KMS-11 (cell line): ENCODE measurements at regions not wholly inside any gene's neighbourhood (a gene's known extent, or its start where the extent isn't known, plus 50 kb on each side); places are given as distances from the start of the nearest gene placed in this dataset.

Experiments
- H2AFZ ChIP-seq: fragments of 200-600 bp; sonication (generic); 2 replicates; pipeline ENCODE4 v1.6.1; 2016; ENCODE audit warnings: antibody characterized with exemption, mixed run types, low read depth
- H3K27ac ChIP-seq: fragments of 200-600 bp; sonication (generic); 2 replicates; pipeline ENCODE4 v1.6.1; 2016; ENCODE audit warnings: mild to moderate bottlenecking, mixed run types
- H3K27me3 ChIP-seq: fragments of 200-600 bp; sonication (generic); 2 replicates; pipeline ENCODE4 v1.6.1; 2017; ENCODE audit warnings: mild to moderate bottlenecking, low read depth, mixed run types, moderate library complexity; ENCODE audit not compliant: insufficient read depth
- H3K36me3 ChIP-seq: fragments of 200-600 bp; sonication (generic); 2 replicates; pipeline ENCODE4 v1.6.1; 2017; ENCODE audit warnings: mild to moderate bottlenecking, mixed run types; ENCODE audit not compliant: insufficient read depth
- H3K4me1 ChIP-seq: fragments of 200-600 bp; sonication (generic); 2 replicates; pipeline ENCODE4 v1.6.1; 2016; ENCODE audit warnings: mild to moderate bottlenecking, low read depth, mixed run types; ENCODE audit not compliant: poor library complexity, severe bottlenecking
- H3K4me2 ChIP-seq: fragments of 200-600 bp; sonication (generic); 2 replicates; pipeline ENCODE4 v1.7.0; 2016; ENCODE audit warnings: mild to moderate bottlenecking, mixed run types
- H3K4me3 ChIP-seq: fragments of 200-600 bp; sonication (generic); IDR thresholded peaks from 2 replicates; pipeline ENCODE4 v1.6.1; 2017; ENCODE audit warnings: low read depth, low read length, mixed read lengths; ENCODE audit not compliant: insufficient read depth
- H3K79me2 ChIP-seq: fragments of 200-600 bp; sonication (generic); 2 replicates; pipeline ENCODE4 v1.6.1; 2016; ENCODE audit warnings: low read depth, mixed run types; ENCODE audit not compliant: insufficient read depth
- H3K9ac ChIP-seq: fragments of 200-600 bp; sonication (generic); 2 replicates; pipeline ENCODE4 v1.6.1; 2016; ENCODE audit warnings: mild to moderate bottlenecking, mixed run types
- H4K20me1 ChIP-seq: fragments of 200-600 bp; sonication (generic); 2 replicates; pipeline ENCODE4 v1.6.1; 2016; ENCODE audit warnings: mild to moderate bottlenecking, mixed run types; ENCODE audit not compliant: insufficient read depth
- CTCF ChIP-seq: fragments of 200-600 bp; sonication (generic); conservative IDR thresholded peaks from 2 replicates; pipeline ENCODE4 v1.6.1; 2017; ENCODE audit warnings: low read depth, mild to moderate bottlenecking, antibody characterized with exemption, low read length, moderate library complexity, mixed read lengths

GRCh38 chr14:58912799-58913432 is 275.2 kb downstream of the DACT1 start:
- no peaks in the 10 kb centered on the region for H3K79me2 ChIP-seq
- H3K4me3 ChIP-seq, result no peak overlapping the region
- no peaks in the 10 kb centered on the region for H4K20me1 ChIP-seq
- no peaks in the 10 kb centered on the region for H3K27me3 ChIP-seq
- no peak overlapping the region for H3K9ac ChIP-seq
- no peak for TF ChIP-seq CTCF
- no peak overlapping the region for H3K4me2 ChIP-seq
- no peak overlapping the region for H3K27ac ChIP-seq
- no peaks in the 10 kb centered on the region for H3K36me3 ChIP-seq
- H2AFZ ChIP-seq, result no peak overlapping the region
- H3K4me1 ChIP-seq, result no peaks in the 10 kb centered on the region

- no peaks in the 10 kb centered on the region for H3K4me1 ChIP-seq
These were observed 274.1 kb upstream of the DAAM1 start for GRCh38 chr14:58914279-58914855.

GRCh38 chr14:58915646-58916045 is 272.8 kb upstream of the DAAM1 start:
- Histone ChIP-seq H3K4me2 (no peak overlapping the region), H2AFZ (no peak overlapping the region), H4K20me1 (no peaks in the 10 kb centered on the region), H3K4me3 (no peak overlapping the region), H3K4me1 (no peaks in the 10 kb centered on the region), H3K79me2 (no peaks in the 10 kb centered on the region), H3K36me3 (no peaks in the 10 kb centered on the region), H3K9ac (no peak overlapping the region), H3K27ac (no peak overlapping the region), H3K27me3 (no peaks in the 10 kb centered on the region)
- no peak for TF ChIP-seq CTCF

More at GRCh38 chr14:58914279-58914855, 274.1 kb upstream of the DAAM1 start:
- Histone ChIP-seq H3K27ac (no peak overlapping the region), H3K4me2 (no peak overlapping the region), H3K9ac (no peak overlapping the region), H2AFZ (no peak overlapping the region), H3K36me3 (no peaks in the 10 kb centered on the region), H3K79me2 (no peaks in the 10 kb centered on the region), H3K4me3 (no peak overlapping the region), H3K27me3 (no peaks in the 10 kb centered on the region), H4K20me1 (no peaks in the 10 kb centered on the region)
- no peak for TF ChIP-seq CTCF

- Histone ChIP-seq H3K4me2 (no peak overlapping the region), H3K4me3 (no peak overlapping the region), H3K4me1 (no peaks in the 10 kb centered on the region), H2AFZ (no peak overlapping the region), H3K27ac (no peak overlapping the region), H3K79me2 (no peaks in the 10 kb centered on the region), H4K20me1 (no peaks in the 10 kb centered on the region), H3K27me3 (no peaks in the 10 kb centered on the region), H3K9ac (no peak overlapping the region), H3K36me3 (no peaks in the 10 kb centered on the region)
- TF ChIP-seq CTCF, result no peak
These were observed 270.3 kb upstream of the DAAM1 start for GRCh38 chr14:58918066-58918738.
